Fibroblast of skin of abdomen (primary cell): ENCODE measurements at regions not wholly inside any gene's neighbourhood (a gene's known extent, or its start where the extent isn't known, plus 50 kb on each side); places are given as distances from the start of the nearest gene placed in this dataset.
"Not testable (repeated sequence)": the region's sequence is repeated elsewhere in the genome, so short reads cannot be mapped to it uniquely, and the experiment has no call there.

ENCODE experiments used
- DNase-seq: peaks from one replicate; pipeline ENCODE4 v3.0.0-alpha.2; 2013

- DNase-seq, result peak; percentile 69
These were observed 307.0 kb upstream of the SOX9 start for GRCh38 chr17:71813861-71814260.

GRCh38 chr17:71821511-71821910, 299.3 kb upstream of the SOX9 start:
- DNase-seq, result peak; percentile 80

GRCh38 chr17:71824671-71825070, 296.1 kb upstream of the SOX9 start:
- DNase-seq, result no peak

- peak; percentile 37 for DNase-seq
These were observed 295.1 kb upstream of the SOX9 start for GRCh38 chr17:71825687-71826086.

- DNase-seq, result peak; percentile 77
These were observed 292.6 kb upstream of the SOX9 start for GRCh38 chr17:71828182-71828596.

- no peak for DNase-seq
These were observed 290.0 kb upstream of the SOX9 start for GRCh38 chr17:71830866-71831265.

- no peak for DNase-seq
These were observed 277.8 kb upstream of the SOX9 start for GRCh38 chr17:71842986-71843385.

GRCh38 chr17:71845337-71845736, 275.5 kb upstream of the SOX9 start:
- no peak for DNase-seq

GRCh38 chr17:71846561-71847110, 274.2 kb upstream of the SOX9 start:
- DNase-seq, result no peak

GRCh38 chr17:71849783-71850768, 270.7 kb upstream of the SOX9 start:
- no peak for DNase-seq

GRCh38 chr17:71850812-71851211, 270.0 kb upstream of the SOX9 start:
- no peak for DNase-seq

- no peak for DNase-seq
These were observed 265.8 kb upstream of the SOX9 start for GRCh38 chr17:71855010-71855409.

GRCh38 chr17:71864755-71865154, 256.1 kb upstream of the SOX9 start:
- DNase-seq, result no peak

- no peak for DNase-seq
These were observed 254.7 kb upstream of the SOX9 start for GRCh38 chr17:71866095-71866494.

GRCh38 chr17:71869293-71869692, 251.5 kb upstream of the SOX9 start:
- no peak for DNase-seq

GRCh38 chr17:71869841-71870545, 250.8 kb upstream of the SOX9 start:
- no peak for DNase-seq

GRCh38 chr17:71870546-71870862, 250.3 kb upstream of the SOX9 start:
- DNase-seq, result no peak

- DNase-seq, result no peak
These were observed 247.9 kb upstream of the SOX9 start for GRCh38 chr17:71872843-71873485.

- not testable (repeated sequence) for DNase-seq
These were observed 246.0 kb upstream of the SOX9 start for GRCh38 chr17:71874773-71875172.

- DNase-seq, result no peak
These were observed 242.5 kb upstream of the SOX9 start for GRCh38 chr17:71878271-71878670.

- DNase-seq, result no peak
These were observed 241.8 kb upstream of the SOX9 start for GRCh38 chr17:71878998-71879397.

GRCh38 chr17:71881041-71881440, 239.8 kb upstream of the SOX9 start:
- DNase-seq, result no peak

- no peak for DNase-seq
These were observed 239.2 kb upstream of the SOX9 start for GRCh38 chr17:71881581-71881980.
